Fibroblast of mammary gland (primary cell): ENCODE measurements at regions not wholly inside any gene's neighbourhood (a gene's known extent, or its start where the extent isn't known, plus 50 kb on each side); places are given as distances from the start of the nearest gene placed in this dataset.
A peak's percentile ranks its signal among the peaks of the same experiment; 100 is the strongest.

ENCODE experiments used
- DNase-seq: peaks from one replicate; pipeline ENCODE4 v3.0.0-alpha.2; 2010; ENCODE audit warnings: low read depth
- H3K4me3 ChIP-seq: 2 replicates; pipeline ENCODE4 v1.5.1; 2011; ENCODE audit warnings: low read depth, mild to moderate bottlenecking, low read length, moderate library complexity; ENCODE audit not compliant: control insufficient read depth
- TF ChIP-seq, protein P1 (sequence below): conservative IDR thresholded peaks from 2 replicates; pipeline ENCODE4 v1.5.1; 2011; ENCODE audit warnings: low read depth, low read length, inconsistent platforms; ENCODE audit not compliant: control insufficient read depth, insufficient read depth

DNA sequence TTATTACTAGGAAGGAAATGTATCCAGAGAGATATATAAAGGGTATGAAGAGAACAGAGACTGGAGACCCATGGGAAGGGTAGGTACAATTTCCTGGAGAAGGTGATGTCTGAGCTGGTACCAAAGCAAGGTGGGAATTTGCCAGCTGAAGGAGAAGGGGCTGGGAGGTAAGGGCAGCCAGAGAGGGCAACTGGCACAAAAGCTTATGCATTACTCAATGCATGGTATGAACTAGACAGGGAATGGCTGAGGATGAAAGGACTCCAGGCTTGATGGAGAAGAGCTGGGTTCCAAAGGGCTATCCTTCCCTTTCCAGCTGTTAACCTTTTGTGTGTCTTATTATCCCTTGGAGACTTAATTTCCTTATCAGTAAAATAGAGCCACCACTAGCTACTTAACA, 113.6 kb upstream of the GADD45A start:
- no peak for DNase-seq
- H3K4me3 ChIP-seq = no peak overlapping the region
- TF ChIP-seq, protein P1, sequence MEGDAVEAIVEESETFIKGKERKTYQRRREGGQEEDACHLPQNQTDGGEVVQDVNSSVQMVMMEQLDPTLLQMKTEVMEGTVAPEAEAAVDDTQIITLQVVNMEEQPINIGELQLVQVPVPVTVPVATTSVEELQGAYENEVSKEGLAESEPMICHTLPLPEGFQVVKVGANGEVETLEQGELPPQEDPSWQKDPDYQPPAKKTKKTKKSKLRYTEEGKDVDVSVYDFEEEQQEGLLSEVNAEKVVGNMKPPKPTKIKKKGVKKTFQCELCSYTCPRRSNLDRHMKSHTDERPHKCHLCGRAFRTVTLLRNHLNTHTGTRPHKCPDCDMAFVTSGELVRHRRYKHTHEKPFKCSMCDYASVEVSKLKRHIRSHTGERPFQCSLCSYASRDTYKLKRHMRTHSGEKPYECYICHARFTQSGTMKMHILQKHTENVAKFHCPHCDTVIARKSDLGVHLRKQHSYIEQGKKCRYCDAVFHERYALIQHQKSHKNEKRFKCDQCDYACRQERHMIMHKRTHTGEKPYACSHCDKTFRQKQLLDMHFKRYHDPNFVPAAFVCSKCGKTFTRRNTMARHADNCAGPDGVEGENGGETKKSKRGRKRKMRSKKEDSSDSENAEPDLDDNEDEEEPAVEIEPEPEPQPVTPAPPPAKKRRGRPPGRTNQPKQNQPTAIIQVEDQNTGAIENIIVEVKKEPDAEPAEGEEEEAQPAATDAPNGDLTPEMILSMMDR = no peak

DNA sequence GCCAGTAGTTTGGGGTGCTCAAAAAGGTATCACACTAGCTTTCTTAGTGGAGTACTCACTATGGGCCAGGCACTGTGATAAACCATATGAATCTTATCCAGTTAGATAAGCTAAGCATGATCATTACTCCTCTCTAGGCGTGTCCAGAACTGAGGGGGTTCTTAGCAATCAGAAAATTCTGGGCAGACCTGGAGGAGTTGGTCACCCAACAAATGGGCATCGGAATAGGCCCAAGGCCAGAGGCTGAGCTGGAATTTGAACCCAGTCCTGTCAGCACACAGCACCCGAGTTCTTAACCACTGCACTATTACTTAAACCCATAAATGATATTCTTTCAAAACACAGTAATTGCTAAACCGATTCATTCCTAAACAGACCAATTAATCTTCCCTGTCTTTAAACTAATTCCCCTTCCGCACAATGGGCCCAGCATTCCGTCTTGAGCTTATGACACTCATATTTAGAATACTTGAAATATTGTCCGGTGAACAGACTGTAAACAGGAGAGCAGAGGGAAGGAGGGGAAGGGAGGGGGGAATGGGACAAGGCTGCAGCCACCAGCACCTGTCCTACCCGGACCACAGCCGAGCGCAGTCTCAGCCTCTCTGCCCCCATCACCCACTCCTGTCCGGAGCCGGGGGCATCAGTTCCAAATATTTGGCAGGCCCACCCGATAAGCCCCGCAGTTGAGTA, 113.0 kb upstream of the GADD45A start:
- DNase-seq = no peak
- TF ChIP-seq, protein P1 = no peak

GRCh38 chr1:67572594-67573221, 112.3 kb upstream of the GADD45A start:
- no peak overlapping the region for H3K4me3 ChIP-seq
- DNase-seq = no peak
- TF ChIP-seq, protein P1 = no peak

More for the DNA sequence above, 113.0 kb upstream of the GADD45A start:
- H3K4me3 ChIP-seq = no peak overlapping the region

GRCh38 chr1:67573311-67573872, 111.6 kb upstream of the GADD45A start:
- TF ChIP-seq, protein P1 = no peak
- no peak overlapping the region for H3K4me3 ChIP-seq
- no peak for DNase-seq

GRCh38 chr1:67574221-67574620, 110.8 kb upstream of the GADD45A start:
- TF ChIP-seq, protein P1 = no peak
- no peak overlapping the region for H3K4me3 ChIP-seq
- DNase-seq = no peak

- TF ChIP-seq, protein P1 = no peak
Measured at GRCh38 chr1:67575861-67576260, 109.1 kb upstream of the GADD45A start.

More at GRCh38 chr1:67575861-67576260, 109.1 kb upstream of the GADD45A start:
- no peak overlapping the region for H3K4me3 ChIP-seq
- peak; percentile 80 for DNase-seq
